ENCODE measurements at regions not wholly inside any gene's neighbourhood (a gene's known extent, or its start where the extent isn't known, plus 50 kb on each side); places are given as distances from the start of the nearest gene placed in this dataset.

- Histone ChIP-seq H3K36me3 (ENCODE audit: insufficient read depth, low read length) (no peaks in the 10 kb centered on the region), H3K4me3 (ENCODE audit: low read depth, low read length) (no peak overlapping the region), H3K27ac (ENCODE audit: low read depth, low read length) (no peak overlapping the region), H3K27me3 (ENCODE audit: insufficient read depth, low read length) (no peaks in the 10 kb centered on the region), H3K4me1 (ENCODE audit: control insufficient read depth, insufficient read depth, low read length, unreplicated experiment) (no peaks in the 10 kb centered on the region), H3K79me2 (ENCODE audit: control insufficient read depth, insufficient read depth, low read length, unreplicated experiment) (no peaks in the 10 kb centered on the region), H2AFZ (ENCODE audit: low read length, unreplicated experiment) (no peak overlapping the region)
These were observed 483.4 kb downstream of the FRK start for GRCh38 chr6:115577270-115577669.

GRCh38 chr6:115575285-115575684 is 485.4 kb downstream of the FRK start:
- Histone ChIP-seq H3K27me3 (ENCODE audit: insufficient read depth, low read length) (no peaks in the 10 kb centered on the region), H3K4me1 (ENCODE audit: control insufficient read depth, insufficient read depth, low read length, unreplicated experiment) (no peaks in the 10 kb centered on the region), H3K36me3 (ENCODE audit: insufficient read depth, low read length) (no peaks in the 10 kb centered on the region), H3K79me2 (ENCODE audit: control insufficient read depth, insufficient read depth, low read length, unreplicated experiment) (no peaks in the 10 kb centered on the region), H3K27ac (ENCODE audit: low read depth, low read length) (no peak overlapping the region), H2AFZ (ENCODE audit: low read length, unreplicated experiment) (no peak overlapping the region), H3K4me3 (ENCODE audit: low read depth, low read length) (no peak overlapping the region)

GRCh38 chr6:115573861-115574260 is 486.8 kb downstream of the FRK start:
- H3K79me2 ChIP-seq (ENCODE audit: control insufficient read depth, insufficient read depth, low read length, unreplicated experiment), result no peaks in the 10 kb centered on the region
- no peak overlapping the region for H2AFZ ChIP-seq (ENCODE audit: low read length, unreplicated experiment)
- H3K4me3 ChIP-seq (ENCODE audit: low read depth, low read length), result no peak overlapping the region
- no peaks in the 10 kb centered on the region for H3K27me3 ChIP-seq (ENCODE audit: insufficient read depth, low read length)
- H3K36me3 ChIP-seq (ENCODE audit: insufficient read depth, low read length), result no peaks in the 10 kb centered on the region
- no peaks in the 10 kb centered on the region for H3K4me1 ChIP-seq (ENCODE audit: control insufficient read depth, insufficient read depth, low read length, unreplicated experiment)
- H3K27ac ChIP-seq (ENCODE audit: low read depth, low read length), result no peak overlapping the region

GRCh38 chr6:115570331-115570730 is 490.4 kb downstream of the FRK start:
- Histone ChIP-seq H3K36me3 (ENCODE audit: insufficient read depth, low read length) (no peaks in the 10 kb centered on the region), H3K4me1 (ENCODE audit: control insufficient read depth, insufficient read depth, low read length, unreplicated experiment) (no peaks in the 10 kb centered on the region), H3K27me3 (ENCODE audit: insufficient read depth, low read length) (no peaks in the 10 kb centered on the region), H3K4me3 (ENCODE audit: low read depth, low read length) (no peak overlapping the region), H2AFZ (ENCODE audit: low read length, unreplicated experiment) (no peak overlapping the region), H3K27ac (ENCODE audit: low read depth, low read length) (no peak overlapping the region), H3K79me2 (ENCODE audit: control insufficient read depth, insufficient read depth, low read length, unreplicated experiment) (no peaks in the 10 kb centered on the region)

- Histone ChIP-seq H3K27ac (ENCODE audit: low read depth, low read length) (no peak overlapping the region), H3K4me1 (ENCODE audit: control insufficient read depth, insufficient read depth, low read length, unreplicated experiment) (no peaks in the 10 kb centered on the region), H3K79me2 (ENCODE audit: control insufficient read depth, insufficient read depth, low read length, unreplicated experiment) (no peaks in the 10 kb centered on the region), H3K4me3 (ENCODE audit: low read depth, low read length) (no peak overlapping the region), H3K36me3 (ENCODE audit: insufficient read depth, low read length) (no peaks in the 10 kb centered on the region), H3K27me3 (ENCODE audit: insufficient read depth, low read length) (no peaks in the 10 kb centered on the region), H2AFZ (ENCODE audit: low read length, unreplicated experiment) (no peak overlapping the region)
These were observed 506.6 kb downstream of the FRK start for GRCh38 chr6:115554060-115554459.

- no peaks in the 10 kb centered on the region for H3K36me3 ChIP-seq (ENCODE audit: insufficient read depth, low read length)
- H3K27ac ChIP-seq (ENCODE audit: low read depth, low read length), result no peak overlapping the region
- no peaks in the 10 kb centered on the region for H3K79me2 ChIP-seq (ENCODE audit: control insufficient read depth, insufficient read depth, low read length, unreplicated experiment)
- no peaks in the 10 kb centered on the region for H3K27me3 ChIP-seq (ENCODE audit: insufficient read depth, low read length)
- H2AFZ ChIP-seq (ENCODE audit: low read length, unreplicated experiment), result no peak overlapping the region
- no peaks in the 10 kb centered on the region for H3K4me1 ChIP-seq (ENCODE audit: control insufficient read depth, insufficient read depth, low read length, unreplicated experiment)
- no peak overlapping the region for H3K4me3 ChIP-seq (ENCODE audit: low read depth, low read length)
These were observed 509.2 kb downstream of the FRK start for GRCh38 chr6:115551527-115551926.

- Histone ChIP-seq H3K27ac (ENCODE audit: low read depth, low read length) (no peak overlapping the region), H3K36me3 (ENCODE audit: insufficient read depth, low read length) (no peaks in the 10 kb centered on the region), H3K27me3 (ENCODE audit: insufficient read depth, low read length) (no peaks in the 10 kb centered on the region), H3K4me1 (ENCODE audit: control insufficient read depth, insufficient read depth, low read length, unreplicated experiment) (no peaks in the 10 kb centered on the region), H3K79me2 (ENCODE audit: control insufficient read depth, insufficient read depth, low read length, unreplicated experiment) (no peaks in the 10 kb centered on the region), H2AFZ (ENCODE audit: low read length, unreplicated experiment) (no peak overlapping the region), H3K4me3 (ENCODE audit: low read depth, low read length) (no peak overlapping the region)
These were observed 515.1 kb downstream of the FRK start for GRCh38 chr6:115545672-115545986.

- Histone ChIP-seq H3K79me2 (ENCODE audit: control insufficient read depth, insufficient read depth, low read length, unreplicated experiment) (no peaks in the 10 kb centered on the region), H3K27me3 (ENCODE audit: insufficient read depth, low read length) (no peaks in the 10 kb centered on the region), H3K27ac (ENCODE audit: low read depth, low read length) (no peak overlapping the region), H3K36me3 (ENCODE audit: insufficient read depth, low read length) (no peaks in the 10 kb centered on the region), H3K4me1 (ENCODE audit: control insufficient read depth, insufficient read depth, low read length, unreplicated experiment) (no peaks in the 10 kb centered on the region), H3K4me3 (ENCODE audit: low read depth, low read length) (no peak overlapping the region), H2AFZ (ENCODE audit: low read length, unreplicated experiment) (no peak overlapping the region)
These were observed 515.7 kb downstream of the FRK start for GRCh38 chr6:115544765-115545671.

- Histone ChIP-seq H2AFZ (ENCODE audit: low read length, unreplicated experiment) (no peak overlapping the region), H3K4me1 (ENCODE audit: control insufficient read depth, insufficient read depth, low read length, unreplicated experiment) (no peaks in the 10 kb centered on the region), H3K27me3 (ENCODE audit: insufficient read depth, low read length) (no peaks in the 10 kb centered on the region), H3K27ac (ENCODE audit: low read depth, low read length) (no peak overlapping the region), H3K36me3 (ENCODE audit: insufficient read depth, low read length) (no peaks in the 10 kb centered on the region), H3K4me3 (ENCODE audit: low read depth, low read length) (no peak overlapping the region), H3K79me2 (ENCODE audit: control insufficient read depth, insufficient read depth, low read length, unreplicated experiment) (no peaks in the 10 kb centered on the region)
These were observed 520.4 kb downstream of the FRK start for GRCh38 chr6:115540077-115540869.

- no peaks in the 10 kb centered on the region for H3K4me1 ChIP-seq (ENCODE audit: control insufficient read depth, insufficient read depth, low read length, unreplicated experiment)
- H3K36me3 ChIP-seq (ENCODE audit: insufficient read depth, low read length), result no peaks in the 10 kb centered on the region
- no peaks in the 10 kb centered on the region for H3K27me3 ChIP-seq (ENCODE audit: insufficient read depth, low read length)
- H3K27ac ChIP-seq (ENCODE audit: low read depth, low read length), result no peak overlapping the region
- H2AFZ ChIP-seq (ENCODE audit: low read length, unreplicated experiment), result no peak overlapping the region
- H3K4me3 ChIP-seq (ENCODE audit: low read depth, low read length), result no peak overlapping the region
- no peaks in the 10 kb centered on the region for H3K79me2 ChIP-seq (ENCODE audit: control insufficient read depth, insufficient read depth, low read length, unreplicated experiment)
These were observed 521.2 kb downstream of the FRK start for GRCh38 chr6:115539531-115539930.

- Histone ChIP-seq H3K79me2 (ENCODE audit: control insufficient read depth, insufficient read depth, low read length, unreplicated experiment) (no peaks in the 10 kb centered on the region), H3K36me3 (ENCODE audit: insufficient read depth, low read length) (no peaks in the 10 kb centered on the region), H3K4me3 (ENCODE audit: low read depth, low read length) (no peak overlapping the region), H3K4me1 (ENCODE audit: control insufficient read depth, insufficient read depth, low read length, unreplicated experiment) (no peaks in the 10 kb centered on the region), H3K27me3 (ENCODE audit: insufficient read depth, low read length) (no peaks in the 10 kb centered on the region), H3K27ac (ENCODE audit: low read depth, low read length) (no peak overlapping the region), H2AFZ (ENCODE audit: low read length, unreplicated experiment) (no peak overlapping the region)
These were observed 535.9 kb downstream of the FRK start for GRCh38 chr6:115524821-115525220.

All from ACC112 (cell line).